AG09309 (cell line): ENCODE measurements at regions not wholly inside any gene's neighbourhood (a gene's known extent, or its start where the extent isn't known, plus 50 kb on each side); places are given as distances from the start of the nearest gene placed in this dataset.

Experiments used
- DNase-seq: peaks from one replicate; pipeline ENCODE4 v3.0.0-alpha.2; 2010; ENCODE audit warnings: low read depth
- H3K4me3 ChIP-seq: 2 replicates; pipeline ENCODE4 v1.5.1; 2011; ENCODE audit warnings: mild to moderate bottlenecking, low read depth, low read length, moderate library complexity; ENCODE audit not compliant: control insufficient read depth
- TF ChIP-seq, protein P1 (sequence below): IDR thresholded peaks from 2 replicates; pipeline ENCODE4 v1.5.1; 2011; ENCODE audit warnings: mild to moderate bottlenecking, low read depth, low read length, inconsistent platforms; ENCODE audit not compliant: insufficient read depth, control insufficient read depth; ENCODE audit errors: missing control alignments

DNA sequence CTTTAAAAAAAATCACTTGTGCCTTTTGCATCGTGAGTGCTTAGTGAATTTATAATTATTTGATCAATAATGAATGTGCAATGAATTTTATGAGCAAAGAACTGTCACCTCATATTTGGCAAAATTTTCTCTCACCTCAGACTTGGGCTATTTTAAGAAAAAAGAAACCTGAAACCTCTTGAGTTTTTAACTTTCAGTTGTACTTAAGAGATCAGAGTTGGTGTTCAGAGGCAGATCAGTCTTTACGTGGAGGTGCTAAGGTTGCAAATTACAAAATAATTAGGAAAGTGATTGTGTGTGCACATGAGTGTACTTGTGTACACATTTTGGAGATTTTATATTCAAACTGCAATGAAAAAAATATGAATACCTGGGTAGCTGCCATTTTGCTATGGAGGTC, 218.7 kb upstream of the RBFOX1 start:
- H3K4me3 ChIP-seq = no peak overlapping the region
- DNase-seq = no peak
- TF ChIP-seq, protein P1, sequence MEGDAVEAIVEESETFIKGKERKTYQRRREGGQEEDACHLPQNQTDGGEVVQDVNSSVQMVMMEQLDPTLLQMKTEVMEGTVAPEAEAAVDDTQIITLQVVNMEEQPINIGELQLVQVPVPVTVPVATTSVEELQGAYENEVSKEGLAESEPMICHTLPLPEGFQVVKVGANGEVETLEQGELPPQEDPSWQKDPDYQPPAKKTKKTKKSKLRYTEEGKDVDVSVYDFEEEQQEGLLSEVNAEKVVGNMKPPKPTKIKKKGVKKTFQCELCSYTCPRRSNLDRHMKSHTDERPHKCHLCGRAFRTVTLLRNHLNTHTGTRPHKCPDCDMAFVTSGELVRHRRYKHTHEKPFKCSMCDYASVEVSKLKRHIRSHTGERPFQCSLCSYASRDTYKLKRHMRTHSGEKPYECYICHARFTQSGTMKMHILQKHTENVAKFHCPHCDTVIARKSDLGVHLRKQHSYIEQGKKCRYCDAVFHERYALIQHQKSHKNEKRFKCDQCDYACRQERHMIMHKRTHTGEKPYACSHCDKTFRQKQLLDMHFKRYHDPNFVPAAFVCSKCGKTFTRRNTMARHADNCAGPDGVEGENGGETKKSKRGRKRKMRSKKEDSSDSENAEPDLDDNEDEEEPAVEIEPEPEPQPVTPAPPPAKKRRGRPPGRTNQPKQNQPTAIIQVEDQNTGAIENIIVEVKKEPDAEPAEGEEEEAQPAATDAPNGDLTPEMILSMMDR = no peak

DNA sequence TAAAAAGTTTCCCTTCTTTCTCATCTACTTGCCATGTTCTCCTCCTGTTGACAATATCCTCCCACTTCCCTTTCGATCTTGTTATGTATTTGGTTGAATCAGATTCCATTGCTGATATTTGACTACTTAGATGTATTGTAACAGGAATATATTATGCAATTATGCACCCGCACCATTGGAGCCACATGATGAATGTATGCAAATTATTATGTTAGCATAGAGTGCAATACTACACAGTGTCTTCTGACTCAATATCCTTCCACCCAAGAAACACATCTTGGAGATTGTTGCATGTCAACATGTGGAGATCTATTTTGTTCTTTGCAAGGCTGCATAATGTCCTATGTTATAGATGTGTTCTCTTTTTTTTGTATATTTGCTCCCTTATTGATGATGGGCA, 219.2 kb upstream of the RBFOX1 start:
- DNase-seq = no peak
- TF ChIP-seq, protein P1 = no peak
- no peak overlapping the region for H3K4me3 ChIP-seq

DNA sequence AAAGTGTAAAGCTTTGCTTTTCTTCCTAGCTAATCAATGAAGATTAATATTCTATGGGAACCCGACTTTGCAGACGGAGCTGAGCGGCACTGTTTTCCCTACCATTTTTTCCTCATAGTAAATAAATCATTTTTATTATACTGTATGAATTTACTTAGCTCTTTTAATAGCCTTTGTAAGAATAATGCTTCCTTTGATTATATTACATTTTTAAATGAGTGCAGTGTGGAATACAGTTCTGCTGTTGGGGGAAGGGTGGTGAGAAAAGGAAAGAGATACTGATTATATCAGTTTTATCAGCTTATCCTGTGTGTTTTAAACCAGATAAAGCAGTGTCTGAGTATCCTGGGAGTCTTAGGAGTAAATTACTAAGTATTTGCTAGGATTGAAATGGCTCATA, 221.4 kb upstream of the RBFOX1 start:
- DNase-seq = no peak
- H3K4me3 ChIP-seq = no peak overlapping the region
- TF ChIP-seq, protein P1 = no peak

DNA sequence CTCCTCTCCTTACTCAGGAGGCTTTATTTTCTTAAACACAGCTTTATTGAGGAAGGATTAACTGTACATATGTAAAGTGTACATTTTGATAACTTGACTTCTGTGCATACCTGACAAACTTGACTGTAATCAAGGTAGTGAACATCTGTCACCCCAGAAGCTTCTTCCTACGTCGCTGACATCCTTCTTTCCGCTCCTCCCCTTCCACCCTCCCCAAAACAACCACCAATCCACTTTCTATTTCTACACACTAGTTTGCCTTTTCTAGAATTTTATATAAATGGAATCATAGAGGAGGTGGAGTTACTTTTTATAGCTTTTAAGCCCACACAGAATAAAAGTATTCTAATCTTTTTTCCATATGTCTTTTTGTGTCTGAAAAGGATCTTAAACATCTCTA, 225.2 kb upstream of the RBFOX1 start:
- no peak for DNase-seq
- no peak overlapping the region for H3K4me3 ChIP-seq
- TF ChIP-seq, protein P1 = no peak

DNA sequence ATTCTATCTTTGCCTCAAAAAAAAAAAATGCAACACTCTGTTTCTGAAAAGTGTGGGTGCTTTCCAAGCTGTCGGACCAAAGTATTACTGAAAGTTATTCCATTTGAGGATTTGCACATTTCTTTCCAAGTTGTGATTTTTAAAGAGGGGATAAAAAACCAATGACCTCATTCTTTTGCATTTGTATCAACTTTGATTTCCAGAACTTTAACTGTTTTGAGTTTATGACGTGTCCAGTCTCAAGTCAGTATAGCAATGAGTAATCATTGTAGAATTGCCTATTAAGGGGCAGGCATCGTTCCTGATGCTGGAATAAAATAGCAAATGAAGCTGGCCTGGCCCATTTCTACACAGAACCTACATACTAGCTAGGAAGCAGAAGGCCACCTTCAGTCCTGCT, 229.6 kb upstream of the RBFOX1 start:
- no peak overlapping the region for H3K4me3 ChIP-seq
- TF ChIP-seq, protein P1 = no peak
- no peak for DNase-seq

DNA sequence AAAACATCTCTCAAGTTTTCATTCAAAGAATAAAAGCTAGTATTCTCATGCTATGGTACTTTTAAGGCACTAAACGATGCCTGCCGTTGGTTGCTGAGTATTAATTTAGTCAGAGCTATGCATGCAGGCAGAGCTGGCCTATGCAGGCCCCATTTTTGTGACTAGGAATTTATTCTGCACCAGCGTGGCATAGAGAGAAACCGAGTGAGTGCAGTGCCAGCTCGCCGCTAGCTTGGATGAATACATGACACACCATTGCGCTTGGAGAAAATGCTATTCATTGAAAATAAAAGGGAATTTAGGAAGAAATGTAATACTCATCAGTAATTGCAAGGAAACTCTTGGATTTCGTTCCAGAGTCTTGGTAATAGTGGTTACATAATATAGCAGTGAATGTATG, 231.6 kb upstream of the RBFOX1 start:
- no peak overlapping the region for H3K4me3 ChIP-seq
- TF ChIP-seq, protein P1 = no peak
- no peak for DNase-seq

DNA sequence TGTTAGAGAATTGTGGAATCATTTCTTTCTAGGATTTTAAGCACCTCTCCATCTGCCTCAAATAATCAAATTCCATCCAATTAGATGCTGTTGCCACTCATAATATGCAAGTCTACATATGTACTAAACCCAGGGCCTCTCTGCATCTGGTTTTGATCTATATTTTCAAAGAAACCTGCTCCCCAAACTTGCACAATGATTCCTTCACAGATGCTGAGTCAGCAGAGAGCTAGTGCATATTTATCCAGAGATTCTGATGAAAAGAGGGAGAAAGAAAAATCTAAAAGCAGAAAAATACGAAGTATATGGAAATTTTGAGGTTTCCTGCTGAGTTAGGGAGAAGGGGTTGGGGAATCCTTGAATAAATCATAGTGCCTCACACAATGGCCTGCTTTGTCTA, 235.1 kb upstream of the RBFOX1 start:
- H3K4me3 ChIP-seq = no peak overlapping the region
- TF ChIP-seq, protein P1 = no peak
- no peak for DNase-seq
